ENCODE measurements at regions not wholly inside any gene's neighbourhood (a gene's known extent, or its start where the extent isn't known, plus 50 kb on each side); places are given as distances from the start of the nearest gene placed in this dataset.

GRCh38 chr2:199659207-199659606 is 191.8 kb downstream of the FTCDNL1 start:
- no peak overlapping the region for H3K27ac Mint-ChIP-seq
- H3K27me3 Mint-ChIP-seq, result peaks cover 25% of the 10 kb centered on the region
- no peaks in the 10 kb centered on the region for H3K4me1 Mint-ChIP-seq (ENCODE audit: low read depth)
- H3K9me3 Mint-ChIP-seq (ENCODE audit: low read depth), result peaks cover 9% of the 10 kb centered on the region
- no peaks in the 10 kb centered on the region for H3K36me3 Mint-ChIP-seq (ENCODE audit: insufficient read depth)
- TF ChIP-seq, protein P1, sequence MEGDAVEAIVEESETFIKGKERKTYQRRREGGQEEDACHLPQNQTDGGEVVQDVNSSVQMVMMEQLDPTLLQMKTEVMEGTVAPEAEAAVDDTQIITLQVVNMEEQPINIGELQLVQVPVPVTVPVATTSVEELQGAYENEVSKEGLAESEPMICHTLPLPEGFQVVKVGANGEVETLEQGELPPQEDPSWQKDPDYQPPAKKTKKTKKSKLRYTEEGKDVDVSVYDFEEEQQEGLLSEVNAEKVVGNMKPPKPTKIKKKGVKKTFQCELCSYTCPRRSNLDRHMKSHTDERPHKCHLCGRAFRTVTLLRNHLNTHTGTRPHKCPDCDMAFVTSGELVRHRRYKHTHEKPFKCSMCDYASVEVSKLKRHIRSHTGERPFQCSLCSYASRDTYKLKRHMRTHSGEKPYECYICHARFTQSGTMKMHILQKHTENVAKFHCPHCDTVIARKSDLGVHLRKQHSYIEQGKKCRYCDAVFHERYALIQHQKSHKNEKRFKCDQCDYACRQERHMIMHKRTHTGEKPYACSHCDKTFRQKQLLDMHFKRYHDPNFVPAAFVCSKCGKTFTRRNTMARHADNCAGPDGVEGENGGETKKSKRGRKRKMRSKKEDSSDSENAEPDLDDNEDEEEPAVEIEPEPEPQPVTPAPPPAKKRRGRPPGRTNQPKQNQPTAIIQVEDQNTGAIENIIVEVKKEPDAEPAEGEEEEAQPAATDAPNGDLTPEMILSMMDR (IDR thresholded peaks at IDR 0.05; ENCODE audit: unreplicated experiment), result no peak
- peak; percentile 30 for DNase-seq (ENCODE audit: low spot score, unreplicated experiment)
- H3K4me3 Mint-ChIP-seq (ENCODE audit: low read depth), result peak overlapping the region; percentile 53

DNA sequence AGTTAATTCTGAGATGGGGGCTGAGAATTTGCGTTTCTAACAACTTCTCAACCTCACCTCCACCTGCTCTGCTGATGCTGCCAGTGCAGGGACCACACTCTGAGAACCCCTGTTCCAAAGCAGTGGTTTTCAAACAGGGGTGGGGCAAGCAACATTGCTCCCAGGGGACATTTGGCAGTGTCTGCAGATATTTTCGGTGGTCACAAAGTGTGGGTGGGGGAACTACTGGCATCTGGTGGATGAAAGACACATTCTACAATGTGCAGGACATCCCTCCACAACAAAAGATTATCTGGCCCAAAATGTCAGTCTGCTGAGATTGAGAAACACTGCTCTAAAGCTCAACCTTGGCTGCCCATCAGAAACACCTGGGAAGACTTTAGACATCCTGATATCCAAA is 188.7 kb upstream of the SATB2 start:
- Mint-ChIP-seq H3K27me3 (no peaks in the 10 kb centered on the region), H3K27ac (no peak overlapping the region), H3K4me3 (ENCODE audit: low read depth) (no peak overlapping the region), H3K9me3 (ENCODE audit: low read depth) (peaks cover 18% of the 10 kb centered on the region), H3K4me1 (ENCODE audit: low read depth) (no peaks in the 10 kb centered on the region), H3K36me3 (ENCODE audit: insufficient read depth) (no peaks in the 10 kb centered on the region)
- TF ChIP-seq, protein P1 (IDR thresholded peaks at IDR 0.05; ENCODE audit: unreplicated experiment), result no peak
- DNase-seq (ENCODE audit: low spot score, unreplicated experiment), result no peak

GRCh38 chr2:199631129-199631528 is 173.4 kb upstream of the SATB2 start:
- TF ChIP-seq, protein P1 (IDR thresholded peaks at IDR 0.05; ENCODE audit: unreplicated experiment), result no peak
- DNase-seq (ENCODE audit: low spot score, unreplicated experiment), result no peak
- Mint-ChIP-seq H3K4me3 (ENCODE audit: low read depth) (no peak overlapping the region), H3K36me3 (ENCODE audit: insufficient read depth) (no peaks in the 10 kb centered on the region), H3K27ac (no peak overlapping the region), H3K9me3 (ENCODE audit: low read depth) (no peaks in the 10 kb centered on the region), H3K4me1 (ENCODE audit: low read depth) (no peaks in the 10 kb centered on the region), H3K27me3 (peaks cover 2% of the 10 kb centered on the region)

- Mint-ChIP-seq H3K4me3 (ENCODE audit: low read depth) (no peak overlapping the region), H3K9me3 (ENCODE audit: low read depth) (no peaks in the 10 kb centered on the region), H3K4me1 (ENCODE audit: low read depth) (peaks cover 5% of the 10 kb centered on the region), H3K36me3 (ENCODE audit: insufficient read depth) (no peaks in the 10 kb centered on the region), H3K27ac (no peak overlapping the region), H3K27me3 (peaks cover 2% of the 10 kb centered on the region)
- TF ChIP-seq, protein P1 (IDR thresholded peaks at IDR 0.05; ENCODE audit: unreplicated experiment), result no peak
- no peak for DNase-seq (ENCODE audit: low spot score, unreplicated experiment)
These were observed 171.6 kb upstream of the SATB2 start for GRCh38 chr2:199629301-199629700.

GRCh38 chr2:199627417-199627816 is 169.7 kb upstream of the SATB2 start:
- no peak for DNase-seq (ENCODE audit: low spot score, unreplicated experiment)
- Mint-ChIP-seq H3K4me1 (ENCODE audit: low read depth) (peaks cover 5% of the 10 kb centered on the region), H3K36me3 (ENCODE audit: insufficient read depth) (no peaks in the 10 kb centered on the region), H3K9me3 (ENCODE audit: low read depth) (no peaks in the 10 kb centered on the region), H3K4me3 (ENCODE audit: low read depth) (no peak overlapping the region), H3K27me3 (peaks cover 2% of the 10 kb centered on the region), H3K27ac (no peak overlapping the region)
- TF ChIP-seq, protein P1 (IDR thresholded peaks at IDR 0.05; ENCODE audit: unreplicated experiment), result no peak

Measured in progenitor cell of endocrine pancreas (in vitro differentiated cells).